ENCODE measurements at regions not wholly inside any gene's neighbourhood (a gene's known extent, or its start where the extent isn't known, plus 50 kb on each side); places are given as distances from the start of the nearest gene placed in this dataset.
"Not testable (repeated sequence)": the region's sequence is repeated elsewhere in the genome, so short reads cannot be mapped to it uniquely, and the experiment has no call there.

DNA sequence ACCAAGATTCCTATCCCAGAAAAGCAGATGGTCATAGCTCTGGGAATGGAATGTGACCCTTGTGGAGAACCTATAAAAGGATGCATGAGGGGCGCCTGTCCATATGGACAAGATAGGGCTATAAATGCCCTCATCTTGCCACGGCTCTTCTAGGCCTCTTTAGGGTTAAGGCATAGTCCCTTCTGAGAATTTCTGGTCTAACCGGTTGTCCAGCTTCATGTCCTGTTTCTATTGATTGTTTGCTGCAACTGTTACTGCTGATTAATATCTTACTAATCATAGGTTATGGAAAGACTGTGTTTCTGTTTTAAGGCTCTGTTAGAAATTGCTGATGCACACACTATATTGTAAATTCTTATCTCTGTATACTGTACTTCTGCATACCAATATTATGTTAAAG lies 462.6 kb upstream of the FSIP2 start:
- not testable (repeated sequence) for TF ChIP-seq EZH2 (IDR thresholded peaks at IDR 0.05; ENCODE audit: insufficient read depth, low read length); CTCF (IDR thresholded peaks at IDR 0.05; ENCODE audit: insufficient read depth, low read depth, low read length)
